IPS DF 6.9 (cell line): ENCODE measurements at regions not wholly inside any gene's neighbourhood (a gene's known extent, or its start where the extent isn't known, plus 50 kb on each side); places are given as distances from the start of the nearest gene placed in this dataset.
"Not testable (repeated sequence)": the region's sequence is repeated elsewhere in the genome, so short reads cannot be mapped to it uniquely, and the experiment has no call there.

Experiments used
- DNase-seq: peaks from one replicate; pipeline ENCODE4 v3.0.0-alpha.2; 2013; ENCODE audit warnings: low read depth, low spot score
- H3K27ac ChIP-seq: one replicate; pipeline ENCODE4 v1.5.1; 2013; ENCODE audit warnings: low read length, control low read depth
- H3K27me3 ChIP-seq: 2 replicates; pipeline ENCODE4 v1.6.1; 2013; ENCODE audit warnings: mild to moderate bottlenecking, low read length; ENCODE audit not compliant: control insufficient read depth, insufficient read depth
- H3K36me3 ChIP-seq: 2 replicates; pipeline ENCODE4 v1.6.1; 2013; ENCODE audit warnings: low read length; ENCODE audit not compliant: control insufficient read depth, insufficient read depth
- H3K4me1 ChIP-seq: 2 replicates; pipeline ENCODE4 v1.6.1; 2013; ENCODE audit warnings: low read length; ENCODE audit not compliant: control insufficient read depth, insufficient read depth
- H3K4me3 ChIP-seq: 2 replicates; pipeline ENCODE4 v1.5.1; 2013; ENCODE audit warnings: mild to moderate bottlenecking, low read length
- H3K9me3 ChIP-seq: 2 replicates; pipeline ENCODE4 v1.6.1; 2013; ENCODE audit warnings: low read length, inconsistent platforms; ENCODE audit not compliant: control insufficient read depth, insufficient read depth
- WGBS: extraction: QIAGEN DNeasy Blood & Tissue Kit; methylation state at CpG from one replicate; pipeline ENCODE4 v1.1.7; 2013; ENCODE audit warnings: mixed read lengths, missing lambda C conversion rate; ENCODE audit not compliant: insufficient read length, insufficient coverage; 5-methylcytosine and 5-hydroxymethylcytosine counted together

- H3K36me3 ChIP-seq, H3K27ac ChIP-seq, H3K4me3 ChIP-seq, H3K4me1 ChIP-seq, H3K27me3 ChIP-seq, DNase-seq: not testable (repeated sequence)
- no CpG with 5 or more reads among the region's 10 CpGs for WGBS
- peaks cover 16% of the 10 kb centered on the region for H3K9me3 ChIP-seq
Observed at GRCh38 chr22:48817491-48817890, 1010.2 kb downstream of the BRD1 start.

GRCh38 chr22:48811885-48812284 is 1015.8 kb downstream of the BRD1 start:
- H3K9me3 ChIP-seq: peaks cover 17% of the 10 kb centered on the region
- no CpG with 5 or more reads among the region's 7 CpGs for WGBS
- no peaks in the 10 kb centered on the region for H3K36me3 ChIP-seq

GRCh38 chr22:48808038-48808960 is 1019.4 kb downstream of the BRD1 start:
- Histone ChIP-seq H3K36me3 (no peaks in the 10 kb centered on the region; the same call in 1 of the 2 replicates), H3K4me3 (no peak overlapping the region), H3K27me3 (no peaks in the 10 kb centered on the region), H3K9me3 (peaks cover 32% of the 10 kb centered on the region), H3K27ac (no peak overlapping the region), H3K4me1 (no peaks in the 10 kb centered on the region; the same call in 1 of the 2 replicates)
- DNase-seq: no peak
- WGBS: no CpG with 5 or more reads among the region's 7 CpGs

More at GRCh38 chr22:48811885-48812284, 1015.8 kb downstream of the BRD1 start:
- Histone ChIP-seq H3K27me3 (no peaks in the 10 kb centered on the region), H3K27ac (no peak overlapping the region), H3K4me3 (no peak overlapping the region), H3K4me1 (no peaks in the 10 kb centered on the region; the same call in 1 of the 2 replicates)
- no peak for DNase-seq

GRCh38 chr22:48807155-48807554 is 1020.5 kb downstream of the BRD1 start:
- DNase-seq: no peak
- Histone ChIP-seq H3K9me3 (peaks cover 39% of the 10 kb centered on the region), H3K4me1 (no peaks in the 10 kb centered on the region; the same call in 1 of the 2 replicates), H3K4me3 (no peak overlapping the region), H3K27ac (no peak overlapping the region), H3K36me3 (no peaks in the 10 kb centered on the region; the same call in 1 of the 2 replicates), H3K27me3 (no peaks in the 10 kb centered on the region)
- WGBS: no CpG with 5 or more reads among the region's 17 CpGs

GRCh38 chr22:48806227-48806781 is 1021.4 kb downstream of the BRD1 start:
- no peaks in the 10 kb centered on the region; the same call in 1 of the 2 replicates for H3K36me3 ChIP-seq
- H3K4me3 ChIP-seq: no peak overlapping the region
- no peak overlapping the region for H3K27ac ChIP-seq
- no peaks in the 10 kb centered on the region for H3K27me3 ChIP-seq
- DNase-seq: no peak
- WGBS: no CpG with 5 or more reads among the region's 16 CpGs
- H3K9me3 ChIP-seq: peaks cover 36% of the 10 kb centered on the region
- no peaks in the 10 kb centered on the region; the same call in 1 of the 2 replicates for H3K4me1 ChIP-seq

GRCh38 chr22:48805516-48805915 is 1022.2 kb downstream of the BRD1 start:
- DNase-seq: no peak
- Histone ChIP-seq H3K4me3 (no peak overlapping the region), H3K4me1 (no peaks in the 10 kb centered on the region; the same call in 1 of the 2 replicates), H3K36me3 (no peaks in the 10 kb centered on the region; the same call in 1 of the 2 replicates), H3K27me3 (no peaks in the 10 kb centered on the region), H3K9me3 (peaks cover 39% of the 10 kb centered on the region), H3K27ac (no peak overlapping the region)
- no CpG with 5 or more reads among the region's 10 CpGs for WGBS

- no peaks in the 10 kb centered on the region; the same call in 1 of the 2 replicates for H3K4me1 ChIP-seq
- no CpG with 5 or more reads among the region's 22 CpGs for WGBS
- H3K27me3 ChIP-seq: no peaks in the 10 kb centered on the region
- no peaks in the 10 kb centered on the region; the same call in 1 of the 2 replicates for H3K36me3 ChIP-seq
- no peak overlapping the region for H3K27ac ChIP-seq
- H3K4me3 ChIP-seq: no peak overlapping the region
- peaks cover 44% of the 10 kb centered on the region for H3K9me3 ChIP-seq
- DNase-seq: no peak
Observed at GRCh38 chr22:48804811-48805301, 1022.8 kb downstream of the BRD1 start.

GRCh38 chr22:48803948-48804810 is 1023.5 kb downstream of the BRD1 start:
- Histone ChIP-seq H3K27ac (no peak overlapping the region), H3K4me1 (no peaks in the 10 kb centered on the region; the same call in 1 of the 2 replicates), H3K4me3 (no peak overlapping the region), H3K9me3 (peaks cover 48% of the 10 kb centered on the region), H3K36me3 (no peaks in the 10 kb centered on the region; the same call in 1 of the 2 replicates), H3K27me3 (no peaks in the 10 kb centered on the region)
- WGBS: no CpG with 5 or more reads among the region's 25 CpGs
- DNase-seq: no peak

- Histone ChIP-seq H3K27ac (no peak overlapping the region), H3K27me3 (no peaks in the 10 kb centered on the region), H3K4me3 (no peak overlapping the region), H3K9me3 (peaks cover 49% of the 10 kb centered on the region), H3K4me1 (no peaks in the 10 kb centered on the region; the same call in 1 of the 2 replicates), H3K36me3 (no peaks in the 10 kb centered on the region; the same call in 1 of the 2 replicates)
- no CpG with 5 or more reads among the region's 19 CpGs for WGBS
- no peak for DNase-seq
Observed at GRCh38 chr22:48803171-48803947, 1024.3 kb downstream of the BRD1 start.
